ENCODE measurements at regions not wholly inside any gene's neighbourhood (a gene's known extent, or its start where the extent isn't known, plus 50 kb on each side); places are given as distances from the start of the nearest gene placed in this dataset.
A peak's percentile ranks its signal among the peaks of the same experiment; 100 is the strongest.

DNA sequence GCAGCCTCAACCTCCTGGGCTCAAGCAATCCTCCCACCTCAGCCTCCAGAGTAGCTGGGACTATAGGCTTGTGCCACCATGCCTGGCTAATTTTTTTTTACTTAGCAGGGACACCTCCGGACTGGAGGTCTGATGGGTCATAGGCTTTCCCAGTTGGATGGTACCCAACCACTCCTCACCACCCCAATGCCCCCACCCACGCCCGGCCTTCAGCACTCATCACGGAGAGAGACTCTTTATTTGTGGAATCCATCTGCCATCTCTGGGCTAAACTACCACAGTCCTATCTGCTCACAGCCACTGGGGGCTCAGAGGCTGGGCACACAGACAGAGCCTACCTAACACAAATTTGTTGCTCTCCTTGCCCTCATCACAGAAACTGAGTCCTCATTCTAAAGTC, 58.3 kb upstream of the STXBP1 start:
- H3K4me1 Mint-ChIP-seq, result peaks cover 29 to 32% of the 10 kb centered on the region in 2 donors
- peak overlapping the region in 3 of 6 donors; percentile 23 to 45 (median 35) for H3K27ac Mint-ChIP-seq
- H3K36me3 Mint-ChIP-seq, result no peaks in the 10 kb centered on the region
- no peaks in the 10 kb centered on the region for H3K9me3 Mint-ChIP-seq
- H3K4me3 Mint-ChIP-seq, result no peak overlapping the region
- no peak for DNase-seq
- H3K27me3 Mint-ChIP-seq (ENCODE audit: low read depth in 3 of 3), result peaks cover 0 to 2% (median 1%) of the 10 kb centered on the region in 3 donors

DNA sequence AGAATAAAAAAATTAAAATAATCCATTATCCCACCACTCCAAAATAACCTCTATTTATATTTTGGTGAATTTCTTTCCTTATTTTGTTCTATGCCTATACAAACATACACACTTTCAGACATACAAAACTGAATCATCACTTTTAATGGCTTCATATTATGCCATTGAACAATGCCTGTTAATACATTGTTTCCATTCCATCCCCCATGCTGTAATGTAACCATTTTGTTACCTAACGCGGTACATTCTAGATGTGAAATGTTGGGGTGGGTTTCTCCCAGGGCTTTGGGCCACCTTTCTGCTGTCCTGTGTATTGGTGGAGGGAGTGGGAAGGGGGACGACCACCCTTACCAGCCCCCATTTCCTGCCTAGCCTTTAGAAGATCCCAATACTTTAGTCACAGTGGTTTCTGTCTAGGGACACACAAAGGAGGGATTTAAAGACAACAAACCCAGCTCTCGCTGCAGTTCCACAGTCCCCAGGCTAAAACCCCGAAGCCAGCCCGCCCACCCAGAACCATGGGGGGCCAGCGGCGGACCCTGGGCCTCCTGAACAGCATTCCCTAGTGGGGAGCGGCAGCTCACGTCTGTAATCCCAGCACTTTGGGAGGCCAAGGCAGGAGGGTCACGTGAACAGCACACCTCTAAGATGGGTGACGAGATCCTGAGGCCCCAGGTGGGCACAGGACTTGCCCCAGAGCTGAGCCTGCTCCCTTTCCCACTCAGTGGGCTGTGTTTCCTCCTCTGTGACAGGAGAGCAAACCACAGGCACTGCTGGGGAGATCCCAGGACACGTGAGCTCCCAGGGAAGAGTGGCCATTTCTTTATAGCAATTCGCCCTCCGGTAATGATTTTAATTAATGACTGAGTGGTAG, 56.9 kb upstream of the STXBP1 start:
- peaks cover 30 to 34% of the 10 kb centered on the region in 2 donors for H3K4me1 Mint-ChIP-seq
- no peaks in the 10 kb centered on the region for H3K9me3 Mint-ChIP-seq
- no peak for DNase-seq
- peaks cover 0 to 4% (median 2%) of the 10 kb centered on the region in 3 donors for H3K27me3 Mint-ChIP-seq (ENCODE audit: low read depth in 3 of 3)
- H3K36me3 Mint-ChIP-seq, result no peaks in the 10 kb centered on the region
- peak overlapping the region; percentile 47 to 81 (median 66) for H3K27ac Mint-ChIP-seq
- peak overlapping the region in 1 of 5 donors; percentile 73 for H3K4me3 Mint-ChIP-seq

DNA sequence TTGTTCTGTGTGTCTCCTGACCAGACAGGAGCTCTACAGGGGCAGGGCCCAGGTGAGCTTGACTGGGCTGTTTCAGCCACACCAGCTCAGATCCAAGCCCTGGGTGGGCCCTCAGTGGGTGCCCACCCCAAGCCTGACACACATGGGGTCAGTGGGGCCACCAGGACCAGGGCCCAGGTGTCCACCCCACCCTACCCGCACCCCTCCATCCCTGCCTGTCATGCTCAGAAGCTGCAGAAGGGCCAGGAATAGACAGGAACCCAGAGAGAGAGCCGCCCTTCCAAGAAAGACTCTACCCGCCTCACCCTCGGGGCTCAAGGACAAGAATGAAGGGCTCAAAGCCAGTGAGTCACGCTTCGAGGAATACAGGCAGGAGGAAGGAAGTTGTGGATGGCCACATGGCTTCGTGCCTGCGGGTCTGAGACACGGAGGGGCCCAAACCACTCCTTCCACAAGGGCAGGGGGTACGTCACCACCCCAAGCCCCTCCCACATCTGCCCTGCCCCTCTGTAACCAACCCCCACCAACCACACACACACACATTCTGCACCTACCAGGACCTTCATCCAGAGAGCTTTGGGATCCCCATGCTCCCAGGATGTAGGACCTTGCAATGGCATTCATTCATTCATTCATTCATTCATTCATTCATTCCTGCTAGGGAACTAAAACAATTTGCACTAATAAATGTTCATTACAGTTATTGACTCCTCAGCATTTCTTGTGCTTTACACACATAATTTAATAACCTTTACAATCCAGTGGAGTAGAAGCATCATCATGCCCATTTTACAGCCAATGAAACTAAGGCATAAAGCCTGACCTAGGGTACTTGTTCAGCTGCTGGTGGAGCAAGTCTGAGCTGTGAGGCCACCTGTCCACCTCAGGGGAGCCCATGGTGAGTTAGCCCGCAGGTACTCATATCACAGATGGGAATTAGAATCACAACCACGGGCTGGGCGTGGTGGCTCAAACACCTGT, 55.9 kb upstream of the STXBP1 start:
- Mint-ChIP-seq H3K9me3 (no peaks in the 10 kb centered on the region), H3K27ac (peak overlapping the region; percentile 58 to 81 (median 72)), H3K4me3 (peak overlapping the region; percentile 40 to 73 (median 62)), H3K36me3 (no peaks in the 10 kb centered on the region), H3K27me3 (ENCODE audit: low read depth in 3 of 3) (peaks cover 0 to 4% (median 2%) of the 10 kb centered on the region in 3 donors), H3K4me1 (peaks cover 30 to 35% of the 10 kb centered on the region in 2 donors)
- DNase-seq, result peak in 2 of 3 donors; percentile 37 to 47

DNA sequence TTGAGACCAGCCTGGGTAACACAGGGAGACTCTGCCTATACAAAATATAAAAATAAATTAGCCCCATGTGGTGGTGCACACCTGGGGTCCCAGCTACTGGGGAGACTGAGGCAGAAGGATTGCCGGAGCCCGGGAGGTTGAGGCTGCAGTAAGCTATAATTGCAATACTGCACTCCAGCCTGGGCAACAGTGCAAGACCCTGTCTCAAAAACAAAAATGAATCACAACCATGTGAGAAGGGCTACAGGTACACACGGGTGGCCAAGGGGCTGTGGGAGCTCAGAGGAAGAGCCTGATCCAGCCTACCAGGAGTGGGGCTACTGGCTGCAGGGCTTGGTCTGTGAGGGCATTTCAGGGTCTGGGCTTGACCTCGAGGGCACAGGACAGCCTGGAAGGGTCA, 55.2 kb upstream of the STXBP1 start:
- Mint-ChIP-seq H3K9me3 (no peaks in the 10 kb centered on the region), H3K4me1 (peaks cover 35 to 36% of the 10 kb centered on the region in 2 donors), H3K36me3 (no peaks in the 10 kb centered on the region), H3K27me3 (ENCODE audit: low read depth in 3 of 3) (peaks cover 0 to 4% (median 3%) of the 10 kb centered on the region in 3 donors), H3K27ac (peak overlapping the region in 5 of 6 donors; percentile 34 to 82 (median 78)), H3K4me3 (peak overlapping the region; percentile 40 to 73 (median 60))
- DNase-seq, result no peak

DNA sequence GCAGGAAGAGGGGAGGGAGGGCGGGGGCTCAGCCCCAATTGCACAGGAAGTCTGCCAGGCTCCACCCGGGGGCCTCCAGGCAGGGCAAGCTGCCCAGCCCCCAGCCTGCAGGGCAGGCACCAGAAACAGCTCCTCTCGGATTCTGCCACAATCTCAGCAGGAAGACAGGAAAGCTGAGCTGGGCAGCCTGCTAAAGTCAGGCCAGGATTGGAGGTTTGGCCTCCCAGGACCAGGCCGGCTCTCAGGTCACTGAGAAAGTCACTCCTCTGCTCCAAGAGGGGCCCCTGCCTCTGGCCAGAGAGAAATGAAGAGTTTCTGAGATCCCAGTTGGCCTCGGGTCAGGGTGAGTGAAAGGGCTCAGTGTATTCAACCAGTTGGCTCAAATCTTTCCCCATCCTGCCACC, 54.6 kb upstream of the STXBP1 start:
- peak overlapping the region in 2 of 5 donors; percentile 57 to 60 for H3K4me3 Mint-ChIP-seq
- peak overlapping the region in 2 of 6 donors; percentile 12 to 82 for H3K27ac Mint-ChIP-seq
- peaks cover 35 to 36% of the 10 kb centered on the region in 2 donors for H3K4me1 Mint-ChIP-seq
- H3K9me3 Mint-ChIP-seq, result no peaks in the 10 kb centered on the region
- no peaks in the 10 kb centered on the region for H3K36me3 Mint-ChIP-seq
- DNase-seq, result peak in 1 of 3 donors; percentile 15
- H3K27me3 Mint-ChIP-seq (ENCODE audit: low read depth in 3 of 3), result peaks cover 0 to 4% (median 3%) of the 10 kb centered on the region in 3 donors

DNA sequence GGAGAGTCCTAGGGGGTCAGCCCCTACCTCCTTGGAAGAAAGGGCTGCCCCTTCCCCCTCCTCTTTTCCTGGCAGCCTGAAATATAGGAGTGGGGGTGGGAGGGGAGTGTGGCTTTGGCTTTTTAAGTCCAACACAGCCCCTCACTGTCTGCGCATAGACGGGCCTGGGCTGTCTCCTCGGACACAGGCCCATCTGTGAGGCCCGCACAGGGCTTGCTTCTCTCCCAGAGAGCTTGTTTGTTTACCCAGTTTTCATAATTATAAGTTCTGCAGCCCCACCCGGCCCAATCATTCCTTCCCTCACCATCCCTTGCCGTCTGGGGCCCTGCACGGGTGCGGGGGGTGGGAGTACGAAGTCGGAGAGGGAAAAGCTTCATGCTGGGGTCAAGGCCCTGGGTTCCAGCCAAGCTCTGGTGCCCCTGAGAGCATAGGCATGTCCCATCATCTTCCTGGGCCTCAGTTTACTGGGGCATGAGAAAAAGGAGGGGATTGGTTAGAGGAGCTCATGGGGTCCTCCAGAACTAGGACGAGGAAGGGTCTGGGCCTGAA, 54.0 kb upstream of the STXBP1 start:
- no peaks in the 10 kb centered on the region for H3K9me3 Mint-ChIP-seq
- peak overlapping the region in 1 of 5 donors; percentile 59 for H3K4me3 Mint-ChIP-seq
- peaks cover 35 to 36% of the 10 kb centered on the region in 2 donors for H3K4me1 Mint-ChIP-seq
- DNase-seq, result no peak
- H3K36me3 Mint-ChIP-seq, result no peaks in the 10 kb centered on the region
- H3K27ac Mint-ChIP-seq, result peak overlapping the region in 2 of 6 donors; percentile 55 to 77
- H3K27me3 Mint-ChIP-seq (ENCODE audit: low read depth in 3 of 3), result peaks cover 0 to 4% (median 3%) of the 10 kb centered on the region in 3 donors

DNA sequence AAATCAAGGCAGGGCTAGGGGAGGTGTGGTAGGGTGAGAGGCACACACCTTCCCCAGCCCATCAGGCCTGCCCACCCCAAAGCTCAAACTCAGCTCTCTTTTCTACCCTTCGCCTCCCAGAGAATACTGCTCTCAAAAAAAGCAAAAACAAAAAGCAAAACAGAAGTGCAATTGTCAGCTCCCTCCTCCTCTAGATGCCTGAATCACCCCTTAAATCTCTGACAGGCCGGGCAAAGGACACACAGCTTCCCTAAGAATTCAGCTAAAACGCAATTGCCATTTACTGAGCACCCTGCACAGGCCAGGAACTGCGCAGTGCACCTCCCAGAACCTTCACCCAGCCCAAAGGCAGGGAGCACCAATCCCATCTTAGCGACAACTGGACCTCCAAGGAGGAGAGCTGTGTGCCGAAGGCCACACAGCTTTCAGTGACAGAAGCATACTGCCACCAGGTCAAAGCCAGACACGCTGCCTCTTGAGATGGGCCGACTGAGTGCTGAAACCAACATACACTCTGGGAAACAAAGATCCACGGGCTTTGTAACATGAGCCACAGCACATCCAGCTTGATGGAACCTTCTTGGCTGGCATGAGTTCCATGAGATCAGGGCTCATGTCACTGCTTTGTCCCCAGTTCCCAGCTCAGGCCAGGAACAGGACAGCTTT, 53.4 kb upstream of the STXBP1 start:
- Mint-ChIP-seq H3K9me3 (no peaks in the 10 kb centered on the region), H3K4me3 (peak overlapping the region in 4 of 5 donors; percentile 7 to 62 (median 36))

DNA sequence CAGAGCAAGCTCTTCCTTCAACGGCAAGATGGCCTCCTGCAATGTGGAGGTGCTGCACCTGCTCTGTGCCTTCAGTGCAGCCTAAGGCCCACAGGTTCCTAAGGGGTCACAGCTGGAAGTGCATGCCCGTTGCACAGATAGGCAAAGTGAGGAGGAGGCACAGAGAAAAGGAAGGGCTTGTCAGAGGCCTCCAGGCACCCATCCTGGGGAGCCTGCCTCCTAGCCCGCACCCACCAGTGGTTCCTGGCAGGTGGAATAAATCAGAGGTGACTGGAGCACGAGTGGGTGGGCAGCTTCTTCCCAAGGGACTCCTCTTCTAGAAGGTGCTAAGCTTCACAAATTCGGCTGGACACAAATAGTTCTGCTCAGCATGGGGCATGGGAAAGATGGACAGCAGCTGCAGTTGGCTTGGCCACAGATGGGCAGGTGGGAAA, 52.8 kb upstream of the STXBP1 start:
- DNase-seq, result no peak
- Mint-ChIP-seq H3K4me3 (no peak overlapping the region), H3K4me1 (peaks cover 35 to 36% of the 10 kb centered on the region in 2 donors), H3K27ac (no peak overlapping the region), H3K9me3 (no peaks in the 10 kb centered on the region), H3K36me3 (no peaks in the 10 kb centered on the region), H3K27me3 (ENCODE audit: low read depth in 3 of 3) (peaks cover 0 to 3% (median 2%) of the 10 kb centered on the region in 3 donors)

More for the DNA sequence above, 53.4 kb upstream of the STXBP1 start:
- Mint-ChIP-seq H3K27ac (peak overlapping the region in 5 of 6 donors; percentile 0 to 91 (median 55)), H3K4me1 (peaks cover 35 to 36% of the 10 kb centered on the region in 2 donors), H3K27me3 (ENCODE audit: low read depth in 3 of 3) (peaks cover 0 to 4% (median 3%) of the 10 kb centered on the region in 3 donors), H3K36me3 (no peaks in the 10 kb centered on the region)
- no peak for DNase-seq

DNA sequence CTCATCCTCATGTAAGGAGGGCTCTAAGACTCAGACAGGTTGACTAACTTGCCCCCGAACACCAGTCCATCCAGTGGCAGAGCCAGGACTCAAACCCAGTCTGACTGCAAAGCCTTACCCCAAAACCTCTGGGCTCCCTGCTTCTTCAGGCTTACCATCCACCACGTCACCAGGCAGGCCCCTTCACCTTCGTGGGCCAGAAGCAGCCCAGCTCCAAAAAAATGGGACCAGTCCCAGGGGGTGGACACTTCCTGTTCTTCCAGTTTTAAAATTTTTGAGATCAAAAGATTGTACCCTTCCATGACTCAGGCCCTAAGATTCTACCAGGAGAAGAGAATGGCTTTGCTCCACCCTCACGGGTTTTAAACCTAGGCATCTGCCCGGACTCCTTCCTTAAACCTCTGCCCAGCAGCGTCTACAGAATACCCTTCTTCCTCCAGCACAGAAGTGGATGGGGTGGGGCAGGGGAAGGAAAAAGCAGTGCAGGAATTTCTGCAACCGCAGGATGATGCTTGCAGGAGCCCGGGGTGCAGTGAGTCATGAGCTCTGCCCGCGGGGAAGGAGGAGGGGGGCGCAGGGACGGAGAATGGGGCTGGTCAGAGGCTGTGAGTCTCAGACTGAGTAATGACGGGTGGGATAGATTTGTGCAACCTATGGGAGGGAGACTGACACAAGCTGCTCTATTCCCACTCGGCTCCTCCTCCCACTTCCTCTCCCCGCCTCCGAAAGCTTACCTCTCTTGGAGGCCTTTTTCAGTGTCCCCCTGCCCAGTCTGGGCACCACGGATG, 50.4 kb upstream of the STXBP1 start:
- no peak overlapping the region for H3K4me3 Mint-ChIP-seq
- H3K27ac Mint-ChIP-seq, result peak overlapping the region in 1 of 6 donors; percentile 37
- DNase-seq, result no peak
- peaks cover 0 to 3% (median 1%) of the 10 kb centered on the region in 3 donors for H3K27me3 Mint-ChIP-seq (ENCODE audit: low read depth in 3 of 3)
- no peaks in the 10 kb centered on the region for H3K9me3 Mint-ChIP-seq
- no peaks in the 10 kb centered on the region for H3K36me3 Mint-ChIP-seq
- H3K4me1 Mint-ChIP-seq, result peaks cover 21 to 25% of the 10 kb centered on the region in 2 donors
